ENCODE measurements at regions not wholly inside any gene's neighbourhood (a gene's known extent, or its start where the extent isn't known, plus 50 kb on each side); places are given as distances from the start of the nearest gene placed in this dataset.

- TF ChIP-seq SIN3A (conservative IDR thresholded peaks at IDR 0.05 in 1 of 2, IDR thresholded peaks at IDR 0.05 in 1 of 2; ENCODE audit: low read depth in 1 of 2, low read length in 2 of 2) (no peak), FOSL1 (IDR thresholded peaks at IDR 0.05; ENCODE audit: insufficient read depth, low read depth, low read length) (no peak), MAX (IDR thresholded peaks at IDR 0.05) (no peak), EP300 (IDR thresholded peaks at IDR 0.05; ENCODE audit: borderline replicate concordance in 1 of 2, low read depth in 2 of 2, low read length in 2 of 2) (no peak)
Measured at GRCh38 chrX:144916785-144917184, 330.5 kb upstream of the SPANXN1 start (continued).

All from H1 (cell line).